WTC11 (cell line): ENCODE measurements at regions not wholly inside any gene's neighbourhood (a gene's known extent, or its start where the extent isn't known, plus 50 kb on each side); places are given as distances from the start of the nearest gene placed in this dataset.

ENCODE experiments used
- ATAC-seq: fragments of 200-7000 bp; cut with Tn5 transposase; 2 replicates; pipeline ENCODE4 v1.10.0; 2021; ENCODE audit warnings: mild to moderate bottlenecking, moderate library complexity
- CTCF ChIA-PET: fragments of 300-600 bp; sonication (Branson Sonifier 250); formaldehyde crosslinking; loops from one replicate; lab custom pipeline; 2021; ENCODE audit warnings: antibody characterized with exemption; lab: Charles Lee
- POLR2A ChIA-PET: fragments of 350-600 bp; sonication (Branson Sonifier 250); formaldehyde crosslinking; loops from one replicate; lab custom pipeline; 2021; ENCODE audit warnings: antibody characterized with exemption; lab: Charles Lee
- DNase-seq: peaks from one replicate; pipeline ENCODE4 v3.0.0; 2021; ENCODE audit warnings: low spot score
- H3K27ac Mint-ChIP-seq: 2 replicates; pipeline ENCODE4 v1.8.0; 2021; ENCODE audit warnings: mixed read lengths
- H3K27me3 Mint-ChIP-seq: 2 replicates; pipeline ENCODE4 v1.8.0; 2021; ENCODE audit warnings: low read depth, mild to moderate bottlenecking, moderate library complexity, mixed read lengths
- H3K36me3 Mint-ChIP-seq: 2 replicates; pipeline ENCODE4 v1.8.0; 2021; ENCODE audit warnings: mixed read lengths
- H3K4me1 Mint-ChIP-seq: 2 replicates; pipeline ENCODE4 v1.8.0; 2022; ENCODE audit warnings: mixed read lengths
- H3K4me3 Mint-ChIP-seq: 2 replicates; pipeline ENCODE4 v1.8.0; 2021; ENCODE audit warnings: mild to moderate bottlenecking, moderate library complexity, mixed read lengths
- H3K9me3 Mint-ChIP-seq: 2 replicates; pipeline ENCODE4 v1.8.0; 2021; ENCODE audit warnings: mixed read lengths
- AR ChIP-seq: fragments of 250-450 bp; sonication (Bioruptor Pico); IDR thresholded peaks from 2 replicates; pipeline ENCODE4 v1.9.0; 2021; ENCODE audit warnings: mild to moderate bottlenecking
- ARID4B ChIP-seq: sonication (generic); formaldehyde crosslinking; IDR thresholded peaks from 2 replicates; pipeline ENCODE4 v1.8.0; 2023; ENCODE audit warnings: missing genetic modification reagents, mild to moderate bottlenecking, borderline replicate concordance
- ATF1 ChIP-seq: sonication (generic); formaldehyde crosslinking; IDR thresholded peaks from 2 replicates; pipeline ENCODE4 v1.8.1; 2023; ENCODE audit warnings: mild to moderate bottlenecking, moderate library complexity, missing genetic modification reagents
- CTCF ChIP-seq: fragments of 200-600 bp; IDR thresholded peaks from 2 replicates; pipeline ENCODE4 v1.8.0; 2022; ENCODE audit warnings: antibody characterized with exemption
- ERG ChIP-seq: fragments of 250-450 bp; sonication (Bioruptor Pico); IDR thresholded peaks from 2 replicates; pipeline ENCODE4 v1.8.0; 2021; ENCODE audit warnings: mild to moderate bottlenecking
- HMGA2 ChIP-seq: fragments of 250-450 bp; sonication (Bioruptor Pico); IDR thresholded peaks from 2 replicates; pipeline ENCODE4 v1.4.0; 2021; ENCODE audit warnings: mild to moderate bottlenecking, moderate library complexity
- NFYB ChIP-seq: sonication (generic); formaldehyde crosslinking; conservative IDR thresholded peaks from 2 replicates; pipeline ENCODE4 v1.8.0; 2022; ENCODE audit warnings: low read depth, missing genetic modification reagents
- NR1H2 ChIP-seq: sonication (generic); formaldehyde crosslinking; IDR thresholded peaks from 2 replicates; pipeline ENCODE4 v1.9.0; 2021; ENCODE audit warnings: mild to moderate bottlenecking, moderate library complexity, missing genetic modification reagents
- NR3C1 ChIP-seq: sonication (generic); formaldehyde crosslinking; conservative IDR thresholded peaks from 2 replicates; pipeline ENCODE4 v1.8.1; 2023; ENCODE audit warnings: low read depth, mild to moderate bottlenecking, missing genetic modification reagents
- RORB ChIP-seq: fragments of 250-450 bp; sonication (Bioruptor Pico); IDR thresholded peaks from 2 replicates; pipeline ENCODE4 v1.9.0; 2021; ENCODE audit warnings: mild to moderate bottlenecking
- SMAD4 ChIP-seq: sonication (generic); formaldehyde crosslinking; IDR thresholded peaks from 2 replicates; pipeline ENCODE4 v1.8.0; 2022; ENCODE audit warnings: mild to moderate bottlenecking, missing genetic modification reagents
- ZBTB43 ChIP-seq: sonication (generic); formaldehyde crosslinking; IDR thresholded peaks from 2 replicates; pipeline ENCODE4 v1.8.1; 2023; ENCODE audit warnings: mild to moderate bottlenecking, missing genetic modification reagents
- ZMAT4 ChIP-seq: fragments of 250-450 bp; sonication (Bioruptor Pico); IDR thresholded peaks from 2 replicates; pipeline ENCODE4 v1.9.0; 2021; ENCODE audit warnings: mild to moderate bottlenecking
- ZNF219 ChIP-seq: sonication (generic); formaldehyde crosslinking; IDR thresholded peaks from 2 replicates; pipeline ENCODE4 v1.8.0; 2023; ENCODE audit warnings: missing genetic modification reagents, mild to moderate bottlenecking, borderline replicate concordance

GRCh38 chrX:26651755-26652154 is 435.8 kb downstream of the MAGEB5 start:
- H3K36me3 Mint-ChIP-seq, result peaks cover 48% of the 10 kb centered on the region
- H3K27ac Mint-ChIP-seq, result no peak overlapping the region
- ATAC-seq (no peak), DNase-seq (no peak)
- no peaks in the 10 kb centered on the region for H3K27me3 Mint-ChIP-seq
- TF ChIP-seq NR3C1, result no peak
- TF ChIP-seq ZNF219 (CRISPR knock-in tag), result no peak
- no peak for TF ChIP-seq AR (CRISPR knock-in tag)
- TF ChIP-seq ATF1 (CRISPR knock-in tag), result no peak
- TF ChIP-seq HMGA2 (CRISPR knock-in tag), result no peak
- no peak for TF ChIP-seq ERG
- TF ChIP-seq RORB (CRISPR knock-in tag), result no peak
- no peak for TF ChIP-seq ARID4B (CRISPR knock-in tag)
- no peak for TF ChIP-seq ZBTB43 (CRISPR knock-in tag)
- no peak for TF ChIP-seq NR1H2
- TF ChIP-seq SMAD4, result no peak
- no peak for TF ChIP-seq NFYB
- no peaks in the 10 kb centered on the region for H3K4me1 Mint-ChIP-seq
- H3K9me3 Mint-ChIP-seq, result peaks cover 47% of the 10 kb centered on the region
- POLR2A ChIA-PET, result no interaction called here
- H3K4me3 Mint-ChIP-seq, result no peak overlapping the region
- CTCF ChIA-PET, result no interaction called here

GRCh38 chrX:26649534-26649933 is 433.6 kb downstream of the MAGEB5 start:
- DNase-seq, result no peak
- peaks cover 31% of the 10 kb centered on the region for H3K36me3 Mint-ChIP-seq
- 0 out of 2 replicates have a peak, but pooled peaks cover 3% of the 10 kb centered on the region for H3K4me1 Mint-ChIP-seq

More at GRCh38 chrX:26649534-26649933, 433.6 kb downstream of the MAGEB5 start:
- TF ChIP-seq ZMAT4 (no peak), CTCF (peak; percentile 45; the same call in 1 of the 2 replicates)
- ChIA-PET POLR2A (no interaction called here), CTCF (no interaction called here)
- Mint-ChIP-seq H3K9me3 (peaks cover 31% of the 10 kb centered on the region), H3K27me3 (no peaks in the 10 kb centered on the region), H3K4me3 (no peak overlapping the region), H3K27ac (no peak overlapping the region)
- ATAC-seq, result no peak
